Fibroblast of upper back skin (primary cell): ENCODE measurements at regions not wholly inside any gene's neighbourhood (a gene's known extent, or its start where the extent isn't known, plus 50 kb on each side); places are given as distances from the start of the nearest gene placed in this dataset.
"Not testable (repeated sequence)": the region's sequence is repeated elsewhere in the genome, so short reads cannot be mapped to it uniquely, and the experiment has no call there.

Experiments used
- DNase-seq: peaks from one replicate; pipeline ENCODE4 v3.0.0-alpha.2; 2013

- no peak for DNase-seq
Observed at GRCh38 chr7:50914460-50914859, 131.8 kb upstream of the GRB10 start.

GRCh38 chr7:50908628-50909290, 126.1 kb upstream of the GRB10 start:
- no peak for DNase-seq

GRCh38 chr7:50898604-50899477, 116.1 kb upstream of the GRB10 start:
- not testable (repeated sequence) for DNase-seq

DNA sequence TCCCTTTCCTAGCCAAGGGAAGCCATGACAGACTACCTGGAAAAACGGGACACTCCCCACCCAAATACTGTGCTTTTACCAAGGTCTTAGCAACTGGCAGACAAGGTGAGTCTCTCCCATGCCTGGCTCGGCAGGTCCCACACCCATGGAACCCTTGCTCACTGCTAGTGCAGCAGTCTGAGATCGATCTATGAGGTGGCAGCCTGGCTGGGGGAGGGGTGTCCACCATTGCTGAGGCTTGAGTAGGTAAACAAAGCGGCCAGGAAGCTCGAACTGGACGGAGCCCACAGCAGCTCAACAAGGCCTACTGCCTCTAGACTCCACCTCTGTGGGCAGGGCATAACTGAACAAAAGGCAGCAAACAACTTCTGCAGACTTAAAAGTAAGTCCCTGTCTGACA, 104.4 kb upstream of the GRB10 start:
- not testable (repeated sequence) for DNase-seq

DNA sequence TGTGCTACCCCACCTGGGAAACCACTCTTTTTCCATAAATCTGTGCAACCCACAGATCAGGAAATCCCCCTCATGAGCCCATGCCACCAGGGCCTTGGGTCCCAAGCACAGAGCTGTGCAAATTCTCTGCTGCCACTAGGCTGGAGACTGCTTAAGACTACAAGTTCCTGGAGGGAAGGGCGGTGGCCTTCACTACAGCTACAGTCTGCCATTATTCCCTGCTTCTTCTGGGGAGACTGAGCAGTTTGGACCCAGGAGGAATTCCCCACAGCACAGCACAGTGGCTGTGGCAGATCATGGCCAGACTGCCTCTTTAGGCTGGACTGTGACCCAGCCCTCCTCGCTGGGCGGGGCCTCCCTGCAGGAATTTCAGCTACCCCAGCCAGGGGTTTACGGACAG, 89.7 kb upstream of the GRB10 start:
- DNase-seq, result no peak

DNA sequence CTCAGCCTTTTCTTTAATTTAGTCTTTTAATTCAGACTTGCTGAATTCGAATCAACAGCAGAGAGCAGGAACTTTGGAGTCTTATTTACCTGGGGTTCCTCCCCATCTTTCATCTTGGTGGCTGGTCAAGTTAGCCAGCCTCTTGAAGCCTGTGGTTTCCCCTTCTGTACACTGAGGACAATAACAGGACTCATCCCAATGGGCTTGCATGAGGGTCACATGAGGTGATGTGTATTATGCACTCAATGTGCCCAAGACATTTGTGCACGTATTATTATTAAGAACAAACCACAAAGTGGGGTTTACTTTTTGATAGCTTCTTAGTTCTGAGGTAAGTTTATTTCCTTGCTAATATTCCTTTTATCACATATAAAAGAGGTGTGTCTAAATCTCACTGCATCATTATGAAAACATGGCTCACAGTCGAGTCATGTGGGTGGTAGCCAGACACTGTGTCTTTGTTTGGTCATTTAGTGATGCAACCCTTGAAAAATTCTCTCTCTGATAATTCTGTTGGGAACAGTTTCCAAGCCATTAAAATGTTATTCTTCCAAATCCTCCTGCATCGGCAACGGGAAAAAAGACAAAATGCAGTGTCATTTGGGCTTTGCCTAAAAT, 86.5 kb upstream of the GRB10 start:
- peak; percentile 80 for DNase-seq

- no peak for DNase-seq
Observed at GRCh38 chr7:50868426-50869100, 85.9 kb upstream of the GRB10 start.

DNA sequence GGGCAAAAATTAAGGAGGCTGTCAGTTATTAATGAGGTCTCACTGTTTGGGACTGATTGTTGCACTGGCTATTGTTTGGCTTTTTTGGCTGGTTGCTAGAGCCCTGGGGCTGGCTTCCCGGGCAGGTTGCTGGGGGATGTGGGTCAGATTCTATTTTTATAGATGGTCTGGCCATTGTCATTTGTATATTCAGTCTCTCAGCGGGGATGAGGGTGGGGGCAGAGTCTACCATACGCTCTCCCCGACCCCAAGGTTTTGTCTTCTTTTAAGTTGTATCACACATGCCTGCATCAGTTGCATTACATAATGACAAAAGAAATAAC, 84.3 kb upstream of the GRB10 start:
- DNase-seq, result no peak

- no peak for DNase-seq
Observed at GRCh38 chr7:50866343-50867033, 83.8 kb upstream of the GRB10 start.

- DNase-seq, result no peak
Observed at GRCh38 chr7:50865450-50865849, 82.8 kb upstream of the GRB10 start.

DNA sequence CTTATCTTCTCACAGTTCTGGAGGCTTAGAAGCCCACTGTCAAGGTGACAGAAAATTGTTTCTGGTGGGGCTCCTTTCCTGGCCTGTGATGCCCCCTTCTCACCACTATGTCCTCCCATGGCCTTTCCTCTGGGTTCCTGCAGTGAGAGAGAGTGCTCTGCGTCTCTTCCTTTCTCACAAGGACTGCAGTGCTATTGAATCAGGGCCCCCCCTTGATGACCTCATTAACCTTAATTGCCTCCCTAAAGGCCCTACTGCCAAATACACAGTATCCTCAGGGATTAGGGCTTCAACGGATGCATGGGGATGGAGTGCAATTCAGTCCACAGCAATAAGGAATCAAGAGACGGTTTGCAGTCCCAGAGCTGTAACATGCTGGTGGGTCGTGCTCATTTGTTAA, 82.0 kb upstream of the GRB10 start:
- no peak for DNase-seq

DNA sequence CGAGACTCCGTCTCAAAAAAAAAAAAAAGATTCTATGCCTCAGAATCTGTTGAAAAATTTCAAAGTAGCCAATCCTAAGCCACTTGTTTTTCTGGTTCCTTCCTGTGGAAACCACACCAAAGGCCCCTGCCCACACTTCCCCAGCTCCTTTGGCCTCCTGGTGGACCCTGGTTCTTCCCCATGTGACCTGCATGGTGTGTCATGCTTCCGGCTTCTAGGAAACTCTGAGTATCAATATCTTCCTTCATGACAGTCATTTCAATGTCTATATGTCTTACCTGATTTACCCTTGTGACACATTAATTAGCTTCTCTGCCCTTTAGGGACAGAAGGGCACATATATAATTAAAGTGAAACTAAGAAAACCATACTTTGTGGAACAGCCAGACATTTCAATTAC, 80.4 kb upstream of the GRB10 start:
- DNase-seq, result no peak

GRCh38 chr7:50862302-50862701, 79.6 kb upstream of the GRB10 start:
- no peak for DNase-seq

- DNase-seq, result no peak
Observed at GRCh38 chr7:50860598-50860997, 77.9 kb upstream of the GRB10 start.

GRCh38 chr7:50860174-50860573, 77.5 kb upstream of the GRB10 start:
- DNase-seq, result no peak

- no peak for DNase-seq
Observed at GRCh38 chr7:50858528-50859245, 76.0 kb upstream of the GRB10 start.

DNA sequence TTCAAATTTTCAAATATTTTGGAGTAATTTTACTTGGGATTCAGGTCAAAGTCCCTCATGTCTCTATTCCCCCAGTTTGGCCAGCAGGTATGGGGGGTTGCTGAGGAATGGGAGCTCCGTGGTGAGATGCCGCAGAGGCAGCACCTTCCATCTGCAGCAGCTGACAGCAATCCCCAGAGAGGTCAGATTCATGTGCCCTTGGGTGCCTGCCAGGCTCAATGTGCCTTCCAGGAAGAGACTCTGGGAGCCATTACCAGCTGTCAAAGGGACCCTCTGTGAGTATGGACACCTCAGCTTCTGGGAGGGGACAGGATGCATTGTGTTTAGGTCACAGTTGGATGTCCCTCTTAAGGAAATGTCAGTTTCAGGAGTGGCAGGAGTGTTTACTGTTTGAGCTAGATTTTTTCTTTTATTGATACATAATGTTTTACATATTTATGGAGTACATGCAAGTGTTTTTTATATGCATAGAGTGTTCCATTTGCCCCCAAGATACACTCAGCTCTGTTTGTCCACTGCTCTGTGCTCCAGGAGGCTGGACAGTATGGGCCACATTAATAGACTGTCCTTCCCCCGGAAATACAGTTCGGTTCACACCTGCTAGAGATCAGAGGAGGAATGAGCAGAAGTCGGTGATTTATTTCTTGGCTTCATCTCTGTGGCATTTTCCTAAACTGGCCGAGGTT, 75.3 kb upstream of the GRB10 start:
- no peak for DNase-seq

DNA sequence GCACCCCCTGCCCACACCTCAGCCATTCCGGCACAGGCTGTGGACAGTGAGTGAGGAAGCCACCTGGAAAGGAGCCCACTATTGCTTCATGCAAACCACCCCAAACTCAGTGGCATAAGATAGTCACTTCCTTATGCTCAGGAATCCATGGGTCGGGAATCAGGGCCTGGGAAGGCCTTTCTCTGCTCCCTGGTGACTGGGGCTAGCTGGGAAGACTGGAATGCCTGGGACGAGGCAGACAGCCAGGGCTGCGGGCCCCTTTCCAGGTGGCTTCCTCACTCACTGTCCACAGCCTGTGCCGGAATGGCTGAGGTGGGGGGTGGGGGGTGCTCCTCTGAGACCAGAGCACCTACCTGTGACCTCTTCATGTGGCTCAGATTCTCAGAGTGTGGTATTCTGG, 74.1 kb upstream of the GRB10 start:
- peak; percentile 38 for DNase-seq

DNA sequence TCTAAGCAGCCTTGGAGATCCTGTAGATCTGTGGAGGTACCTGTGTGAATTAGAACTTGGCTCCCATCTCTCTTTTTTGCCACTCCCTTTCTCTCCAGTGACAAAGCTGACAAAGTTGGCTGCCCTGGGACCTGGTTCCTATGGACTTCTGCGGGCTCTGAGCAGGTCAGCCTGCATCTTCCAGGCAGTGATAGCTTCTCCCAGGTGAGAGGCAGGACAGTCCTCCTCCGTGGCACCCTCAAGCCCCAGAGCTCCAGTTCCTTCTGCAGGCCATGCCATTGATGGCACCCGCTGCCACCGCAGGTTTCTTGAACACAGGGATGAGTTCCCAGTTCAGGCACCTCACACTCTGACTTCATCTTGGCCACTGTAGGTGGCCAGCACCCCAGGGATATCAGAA, 73.5 kb upstream of the GRB10 start:
- DNase-seq, result no peak

GRCh38 chr7:50855526-50855925, 72.8 kb upstream of the GRB10 start:
- no peak for DNase-seq

DNA sequence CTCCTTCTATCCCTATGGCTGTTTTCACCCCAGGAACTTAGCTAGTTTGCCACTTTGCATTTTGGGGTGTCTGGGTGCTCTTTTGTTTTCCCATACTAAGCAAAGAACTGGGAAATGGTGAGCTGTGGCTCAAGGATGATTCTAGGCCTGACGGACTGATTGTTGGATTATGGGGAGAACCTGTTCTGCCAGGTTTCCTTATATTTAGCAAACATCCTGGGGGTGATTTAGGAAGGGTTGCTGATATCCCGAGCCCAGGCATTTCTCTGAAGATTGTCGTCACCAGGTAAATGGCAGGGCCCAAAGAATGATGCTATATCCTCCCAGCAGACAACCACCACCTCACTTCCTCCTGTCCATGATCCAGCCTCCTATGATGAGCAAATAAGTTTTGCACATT, 72.1 kb upstream of the GRB10 start:
- no peak for DNase-seq

DNA sequence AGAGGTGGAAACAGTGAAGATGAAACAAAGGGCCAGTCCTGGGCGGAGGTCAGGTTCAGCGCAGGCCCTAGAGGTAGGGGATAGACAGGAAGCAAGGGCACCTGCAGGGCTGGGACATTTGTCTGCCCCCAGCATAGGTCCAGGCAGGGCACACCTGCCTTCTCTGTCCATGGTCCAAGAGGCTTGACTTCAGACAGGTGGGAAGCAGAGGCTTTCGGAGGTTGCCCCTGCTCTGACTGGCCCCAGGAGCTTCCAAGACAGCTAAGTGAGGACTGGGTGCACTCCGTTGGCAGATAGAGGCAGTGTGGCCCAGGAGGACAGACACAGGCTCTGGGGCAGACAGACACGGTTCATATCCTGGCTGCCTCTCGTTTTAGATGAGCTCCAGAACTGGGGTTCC, 71.6 kb upstream of the GRB10 start:
- DNase-seq, result no peak
